H9 (cell line): ENCODE measurements at regions not wholly inside any gene's neighbourhood (a gene's known extent, or its start where the extent isn't known, plus 50 kb on each side); places are given as distances from the start of the nearest gene placed in this dataset.

Experiments used
- DNase-seq: peaks from one replicate; pipeline ENCODE4 v3.0.0-alpha.2; 2017
- H2AFZ ChIP-seq: one replicate; pipeline ENCODE4 v1.6.1; 2013; ENCODE audit warnings: mild to moderate bottlenecking, low read length, control low read depth, moderate library complexity
- H2AK5ac ChIP-seq: 2 replicates; pipeline ENCODE4 v1.6.1; 2013; ENCODE audit warnings: low read length, control low read depth, mixed read lengths; ENCODE audit not compliant: insufficient read length
- H2BK120ac ChIP-seq: one replicate; pipeline ENCODE4 v1.6.1; 2013; ENCODE audit warnings: low read depth, mild to moderate bottlenecking, low read length, control low read depth, inconsistent platforms; ENCODE audit not compliant: poor library complexity, severe bottlenecking
- H2BK12ac ChIP-seq: 2 replicates; pipeline ENCODE4 v1.6.1; 2013; ENCODE audit warnings: low read length, control low read depth, mixed read lengths, low read depth; ENCODE audit not compliant: insufficient read length
- H2BK15ac ChIP-seq: 2 replicates; pipeline ENCODE4 v1.6.1; 2013; ENCODE audit warnings: low read depth, low read length, control low read depth
- H2BK20ac ChIP-seq: one replicate; pipeline ENCODE4 v1.6.1; 2013; ENCODE audit warnings: low read depth, mild to moderate bottlenecking, low read length, control low read depth, inconsistent platforms; ENCODE audit not compliant: poor library complexity, severe bottlenecking
- H2BK5ac ChIP-seq: 2 replicates; pipeline ENCODE4 v1.6.1; 2013; ENCODE audit warnings: low read length, control low read depth, mixed read lengths; ENCODE audit not compliant: insufficient read length
- H3K14ac ChIP-seq: 2 replicates; pipeline ENCODE4 v1.6.1; 2013; ENCODE audit warnings: low read length, control low read depth; ENCODE audit not compliant: insufficient read depth
- H3K18ac ChIP-seq: 2 replicates; pipeline ENCODE4 v1.6.1; 2013; ENCODE audit warnings: low read depth, mild to moderate bottlenecking, mixed read lengths, low read length, control low read depth; ENCODE audit not compliant: insufficient read length
- H3K23ac ChIP-seq: 2 replicates; pipeline ENCODE4 v1.6.1; 2013; ENCODE audit warnings: low read length, control low read depth, mixed read lengths, low read depth; ENCODE audit not compliant: insufficient read length
- H3K23me2 ChIP-seq: 2 replicates; pipeline ENCODE4 v1.6.1; 2013; ENCODE audit warnings: low read depth, mild to moderate bottlenecking, mixed read lengths, low read length, control low read depth; ENCODE audit not compliant: insufficient read length, poor library complexity, severe bottlenecking
- H3K27ac ChIP-seq: 2 replicates; pipeline ENCODE4 v1.5.1; 2013; ENCODE audit warnings: low read length, control low read depth, mixed read lengths, low read depth; ENCODE audit not compliant: insufficient read length
- H3K27me3 ChIP-seq: 2 replicates; pipeline ENCODE4 v1.6.1; 2013; ENCODE audit warnings: low read length, control low read depth, inconsistent platforms; ENCODE audit not compliant: insufficient read depth
- H3K4ac ChIP-seq: 2 replicates; pipeline ENCODE4 v1.6.1; 2013; ENCODE audit warnings: low read depth, mild to moderate bottlenecking, control low read depth, inconsistent platforms, low read length, moderate library complexity
- H3K4me1 ChIP-seq: 2 replicates; pipeline ENCODE4 v1.6.1; 2013; ENCODE audit warnings: low read length, control low read depth, inconsistent platforms; ENCODE audit not compliant: insufficient read depth
- H3K4me2 ChIP-seq: 2 replicates; pipeline ENCODE4 v1.6.1; 2013; ENCODE audit warnings: low read length, control low read depth, mixed read lengths; ENCODE audit not compliant: insufficient read length, insufficient read depth
- H3K56ac ChIP-seq: 2 replicates; pipeline ENCODE4 v1.6.1; 2013; ENCODE audit warnings: low read depth, mild to moderate bottlenecking, mixed read lengths, low read length, control low read depth; ENCODE audit not compliant: insufficient read length
- H3K79me1 ChIP-seq: 2 replicates; pipeline ENCODE4 v1.6.1; 2013; ENCODE audit warnings: low read depth, mild to moderate bottlenecking, moderate library complexity, low read length, control low read depth, inconsistent platforms; ENCODE audit not compliant: insufficient read depth, poor library complexity, severe bottlenecking
- H3K79me2 ChIP-seq: 2 replicates; pipeline ENCODE4 v1.6.1; 2013; ENCODE audit warnings: low read length, control low read depth, inconsistent platforms; ENCODE audit not compliant: insufficient read depth
- H3K9ac ChIP-seq: 2 replicates; pipeline ENCODE4 v1.6.1; 2013; ENCODE audit warnings: low read length, control low read depth, mixed read lengths; ENCODE audit not compliant: insufficient read length; ENCODE audit errors: extremely low read depth
- H3K9me3 ChIP-seq: one replicate; pipeline ENCODE4 v1.6.1; 2013; ENCODE audit warnings: low read depth, low read length, inconsistent platforms; ENCODE audit not compliant: control insufficient read depth
- H3T11ph ChIP-seq: one replicate; pipeline ENCODE4 v1.6.1; 2013; ENCODE audit warnings: mild to moderate bottlenecking, low read length, control low read depth, inconsistent platforms
- H4K20me1 ChIP-seq: one replicate; pipeline ENCODE4 v1.6.1; 2013; ENCODE audit not compliant: control insufficient read depth, insufficient read length, insufficient read depth
- H4K5ac ChIP-seq: 2 replicates; pipeline ENCODE4 v1.6.1; 2013; ENCODE audit warnings: low read depth, mild to moderate bottlenecking, mixed read lengths, low read length, control low read depth; ENCODE audit not compliant: insufficient read length
- H4K8ac ChIP-seq: replicated peaks from 2 replicates; pipeline ENCODE4 v1.6.1; 2013; ENCODE audit warnings: low read length, control low read depth, mixed read lengths, low read depth; ENCODE audit not compliant: insufficient read length
- H4K91ac ChIP-seq: 2 replicates; pipeline ENCODE4 v1.6.1; 2013; ENCODE audit warnings: low read depth, mild to moderate bottlenecking, moderate library complexity, mixed read lengths, low read length, control low read depth; ENCODE audit not compliant: insufficient read length
- H3K27ac Mint-ChIP-seq, 3 experiments: 2 replicates in 2 of 3; 3 replicates in 1 of 3; pipeline ENCODE4 v1.8.0; 2020 to 2021; ENCODE audit warnings: mixed read lengths in 3 of 3, mild to moderate bottlenecking in 1 of 3, moderate library complexity in 1 of 3
- H3K27me3 Mint-ChIP-seq: 2 replicates; pipeline ENCODE4 v1.8.0; 2021; ENCODE audit warnings: low read depth, mild to moderate bottlenecking, moderate library complexity, mixed read lengths
- H3K36me3 Mint-ChIP-seq, 3 experiments: 2 replicates in 2 of 3; 3 replicates in 1 of 3; pipeline ENCODE4 v1.8.0; 2020 to 2021; ENCODE audit warnings: low read depth in 3 of 3, mixed read lengths in 3 of 3; ENCODE audit not compliant: insufficient read depth in 1 of 3
- H3K4me1 Mint-ChIP-seq, 2 experiments: 2 replicates each; pipeline ENCODE4 v1.8.0; 2020; ENCODE audit warnings: mixed read lengths in 2 of 2
- H3K4me3 Mint-ChIP-seq, 2 experiments: 2 replicates in 1 of 2; 3 replicates in 1 of 2; pipeline ENCODE4 v1.8.0; 2020 to 2021; ENCODE audit warnings: mild to moderate bottlenecking in 2 of 2, mixed read lengths in 2 of 2, moderate library complexity in 1 of 2
- H3K9me3 Mint-ChIP-seq, 2 experiments: 2 replicates in 1 of 2; 3 replicates in 1 of 2; pipeline ENCODE4 v1.8.0; 2020; ENCODE audit warnings: mild to moderate bottlenecking in 2 of 2, mixed read lengths in 2 of 2, moderate library complexity in 1 of 2
- WGBS: extraction: QIAGEN DNeasy Blood & Tissue Kit; methylation state at CpG from one replicate; pipeline ENCODE4 v1.1.7; 2013; ENCODE audit warnings: missing lambda C conversion rate, low lambda C conversion rate, mixed read lengths; ENCODE audit not compliant: insufficient read length; ENCODE audit errors: extremely low coverage; 5-methylcytosine and 5-hydroxymethylcytosine counted together
- TF ChIP-seq, protein P1 (sequence below): fragments of 200-600 bp; sonication (generic); conservative IDR thresholded peaks from 3 replicates; pipeline ENCODE4 v1.8.0; 2021; ENCODE audit warnings: antibody characterized with exemption, mild to moderate bottlenecking

DNA sequence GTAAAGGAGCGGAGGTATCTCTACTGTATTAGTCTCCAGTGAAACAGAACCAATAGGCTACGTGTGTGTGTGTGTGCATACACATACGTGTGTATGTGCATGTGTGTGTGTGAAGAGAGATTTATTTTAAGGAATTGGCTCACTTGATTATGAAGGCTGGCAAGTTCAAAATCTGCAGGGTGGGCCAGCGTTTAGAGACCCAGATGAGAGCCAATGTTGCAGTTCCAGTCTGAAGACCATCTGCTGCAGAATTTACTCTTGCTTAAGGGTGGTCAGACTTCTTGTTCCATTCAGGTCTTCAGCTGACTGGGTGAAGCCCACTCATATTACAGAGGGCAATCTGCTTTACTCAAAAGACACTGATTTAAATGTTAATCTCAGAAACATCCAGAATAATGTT is 119.2 kb downstream of the FGF18 start:
- H2BK20ac ChIP-seq, result no peak overlapping the region
- H3K79me2 ChIP-seq, result no peaks in the 10 kb centered on the region
- no peak overlapping the region for H4K5ac ChIP-seq
- H2BK12ac ChIP-seq, result no peak overlapping the region
- H3K4ac ChIP-seq, result no peak overlapping the region
- H4K91ac ChIP-seq, result no peak overlapping the region
- H3K23ac ChIP-seq, result no peak overlapping the region
- no peaks in the 10 kb centered on the region for H3K23me2 ChIP-seq
- no peak overlapping the region for H2BK120ac ChIP-seq
- H3K9me3 ChIP-seq, result no peaks in the 10 kb centered on the region
- H2BK5ac ChIP-seq, result no peak overlapping the region
- no peak overlapping the region for H2AK5ac ChIP-seq
- no CpG with 5 or more reads among the region's 4 CpGs for WGBS
- no peaks in the 10 kb centered on the region for H3K9me3 Mint-ChIP-seq
- H3K27me3 ChIP-seq, result no peaks in the 10 kb centered on the region
- H4K8ac ChIP-seq, result no peak overlapping the region
- H3K27me3 Mint-ChIP-seq, result peaks cover 3% of the 10 kb centered on the region
- no peak overlapping the region for H3K4me2 ChIP-seq
- DNase-seq, result no peak
- H3K36me3 Mint-ChIP-seq, result no peaks in the 10 kb centered on the region
- no peak overlapping the region for H3T11ph ChIP-seq
- no peaks in the 10 kb centered on the region for H4K20me1 ChIP-seq
- H3K79me1 ChIP-seq, result no peaks in the 10 kb centered on the region
- no peak overlapping the region for H3K4me3 Mint-ChIP-seq
- peaks cover 26 to 29% of the 10 kb centered on the region in 2 experiments for H3K4me1 Mint-ChIP-seq
- no peak overlapping the region for H3K9ac ChIP-seq
- peaks cover 16% of the 10 kb centered on the region; the same call in 1 of the 2 replicates for H3K4me1 ChIP-seq
- no peak overlapping the region for H2AFZ ChIP-seq
- H3K18ac ChIP-seq, result no peak overlapping the region
- TF ChIP-seq, protein P1, sequence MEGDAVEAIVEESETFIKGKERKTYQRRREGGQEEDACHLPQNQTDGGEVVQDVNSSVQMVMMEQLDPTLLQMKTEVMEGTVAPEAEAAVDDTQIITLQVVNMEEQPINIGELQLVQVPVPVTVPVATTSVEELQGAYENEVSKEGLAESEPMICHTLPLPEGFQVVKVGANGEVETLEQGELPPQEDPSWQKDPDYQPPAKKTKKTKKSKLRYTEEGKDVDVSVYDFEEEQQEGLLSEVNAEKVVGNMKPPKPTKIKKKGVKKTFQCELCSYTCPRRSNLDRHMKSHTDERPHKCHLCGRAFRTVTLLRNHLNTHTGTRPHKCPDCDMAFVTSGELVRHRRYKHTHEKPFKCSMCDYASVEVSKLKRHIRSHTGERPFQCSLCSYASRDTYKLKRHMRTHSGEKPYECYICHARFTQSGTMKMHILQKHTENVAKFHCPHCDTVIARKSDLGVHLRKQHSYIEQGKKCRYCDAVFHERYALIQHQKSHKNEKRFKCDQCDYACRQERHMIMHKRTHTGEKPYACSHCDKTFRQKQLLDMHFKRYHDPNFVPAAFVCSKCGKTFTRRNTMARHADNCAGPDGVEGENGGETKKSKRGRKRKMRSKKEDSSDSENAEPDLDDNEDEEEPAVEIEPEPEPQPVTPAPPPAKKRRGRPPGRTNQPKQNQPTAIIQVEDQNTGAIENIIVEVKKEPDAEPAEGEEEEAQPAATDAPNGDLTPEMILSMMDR, result no peak
- no peak overlapping the region for H3K14ac ChIP-seq
- no peak overlapping the region for H3K27ac Mint-ChIP-seq
- no peak overlapping the region for H2BK15ac ChIP-seq
- H3K27ac ChIP-seq, result no peak overlapping the region
- H3K56ac ChIP-seq, result no peak overlapping the region
